Karpas-422 (cell line): ENCODE measurements at regions not wholly inside any gene's neighbourhood (a gene's known extent, or its start where the extent isn't known, plus 50 kb on each side); places are given as distances from the start of the nearest gene placed in this dataset.

ENCODE experiments used
- DNase-seq: peaks from one replicate; pipeline ENCODE4 v3.0.0-alpha.2; 2015
- H2AFZ ChIP-seq: fragments of 200-600 bp; sonication (generic); 2 replicates; pipeline ENCODE4 v1.6.1; 2014; ENCODE audit warnings: antibody characterized with exemption, low read length, mixed read lengths
- H3K27ac ChIP-seq: fragments of 200-600 bp; sonication (generic); 2 replicates; pipeline ENCODE4 v1.5.1; 2014; ENCODE audit warnings: mild to moderate bottlenecking, low read length, moderate library complexity
- H3K27me3 ChIP-seq: fragments of 200-600 bp; sonication (generic); 2 replicates; pipeline ENCODE4 v1.6.1; 2014; ENCODE audit warnings: low read length, mixed read lengths
- H3K36me3 ChIP-seq: fragments of 200-600 bp; sonication (generic); 2 replicates; pipeline ENCODE4 v1.6.1; 2014; ENCODE audit warnings: low read length, mixed read lengths; ENCODE audit not compliant: insufficient read depth
- H3K4me1 ChIP-seq: fragments of 200-600 bp; sonication (generic); 2 replicates; pipeline ENCODE4 v1.6.1; 2014; ENCODE audit warnings: mild to moderate bottlenecking, low read length, mixed read lengths
- H3K4me2 ChIP-seq: fragments of 200-600 bp; sonication (generic); 2 replicates; pipeline ENCODE4 v1.6.1; 2014; ENCODE audit warnings: low read length, low read depth, mild to moderate bottlenecking; ENCODE audit not compliant: poor library complexity, severe bottlenecking
- H3K4me3 ChIP-seq: fragments of 200-600 bp; sonication (generic); 2 replicates; pipeline ENCODE4 v1.5.1; 2014; ENCODE audit warnings: mild to moderate bottlenecking, antibody characterized with exemption, low read length, mixed read lengths
- H3K79me2 ChIP-seq: fragments of 200-600 bp; sonication (generic); 2 replicates; pipeline ENCODE4 v1.6.1; 2014; ENCODE audit warnings: mild to moderate bottlenecking, low read length, mixed read lengths
- H3K9ac ChIP-seq: fragments of 200-600 bp; sonication (generic); 2 replicates; pipeline ENCODE4 v1.6.0; 2014; ENCODE audit warnings: low read length
- H3K9me2 ChIP-seq: fragments of 200-600 bp; sonication (generic), shearing (Covaris generic); replicated peaks from 2 replicates; pipeline ENCODE4 v1.6.0; 2014; ENCODE audit warnings: mild to moderate bottlenecking, low read length, moderate library complexity; ENCODE audit not compliant: insufficient read depth
- H3K9me3 ChIP-seq: fragments of 300-700, 200-600 bp; sonication (generic); 2 replicates; pipeline ENCODE4 v1.6.1; 2014; ENCODE audit warnings: low read length, mixed read lengths
- H4K20me1 ChIP-seq: fragments of 200-600 bp; sonication (generic); 2 replicates; pipeline ENCODE4 v1.6.1; 2014; ENCODE audit warnings: mild to moderate bottlenecking, antibody characterized with exemption, low read length, low read depth; ENCODE audit not compliant: insufficient read depth

DNA sequence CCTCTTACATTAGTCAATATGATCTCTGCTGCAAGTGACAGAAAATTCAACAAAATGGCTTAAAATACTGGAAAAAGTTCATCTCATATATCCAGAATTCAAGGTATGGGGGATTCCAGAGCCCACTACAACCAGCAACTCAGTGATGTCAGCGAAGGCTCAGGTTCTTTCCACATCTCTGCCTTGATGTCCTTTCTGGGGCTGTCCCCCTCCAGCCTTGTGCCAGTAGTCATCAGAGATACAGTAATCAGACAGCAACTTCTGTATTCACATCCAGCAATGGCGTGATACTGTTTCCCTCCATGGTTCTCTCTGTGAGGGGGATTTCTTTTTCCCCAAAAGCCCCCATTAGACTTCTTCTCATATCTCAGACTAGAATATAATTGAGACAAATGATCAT lies 103.4 kb upstream of the USP47 start:
- no peaks in the 10 kb centered on the region for H3K36me3 ChIP-seq
- no peak overlapping the region for H3K9ac ChIP-seq
- H4K20me1 ChIP-seq = no peaks in the 10 kb centered on the region
- no peaks in the 10 kb centered on the region for H3K79me2 ChIP-seq
- no peak overlapping the region for H3K27ac ChIP-seq
- H3K4me3 ChIP-seq = no peak overlapping the region
- H3K4me2 ChIP-seq = no peak overlapping the region
- H2AFZ ChIP-seq = no peak overlapping the region
- no peaks in the 10 kb centered on the region for H3K27me3 ChIP-seq
- no peaks in the 10 kb centered on the region for H3K9me2 ChIP-seq
- DNase-seq = no peak
- peaks cover 18% of the 10 kb centered on the region for H3K4me1 ChIP-seq
- no peaks in the 10 kb centered on the region for H3K9me3 ChIP-seq

DNA sequence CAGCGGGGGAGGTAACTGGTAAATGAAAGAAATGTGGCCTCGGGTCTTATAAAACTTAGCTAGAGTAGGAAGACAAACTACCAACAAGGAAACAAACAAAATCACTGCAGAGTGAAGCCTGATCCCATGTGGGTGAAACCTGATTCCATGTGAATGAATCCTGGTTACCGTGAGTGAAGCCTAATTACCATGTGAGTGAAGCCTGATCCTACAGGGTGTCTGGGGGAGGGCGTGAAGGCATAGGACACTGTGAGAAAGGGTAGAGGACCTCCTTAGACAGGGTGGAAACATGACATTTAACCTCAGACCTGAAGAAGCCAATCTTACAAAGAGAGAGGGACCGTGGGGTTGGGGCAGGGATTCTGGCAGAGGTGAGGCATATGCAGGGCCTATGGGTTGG lies 106.2 kb upstream of the USP47 start:
- H3K27ac ChIP-seq = no peak overlapping the region
- no peaks in the 10 kb centered on the region for H3K27me3 ChIP-seq
- no peaks in the 10 kb centered on the region for H4K20me1 ChIP-seq

DNA sequence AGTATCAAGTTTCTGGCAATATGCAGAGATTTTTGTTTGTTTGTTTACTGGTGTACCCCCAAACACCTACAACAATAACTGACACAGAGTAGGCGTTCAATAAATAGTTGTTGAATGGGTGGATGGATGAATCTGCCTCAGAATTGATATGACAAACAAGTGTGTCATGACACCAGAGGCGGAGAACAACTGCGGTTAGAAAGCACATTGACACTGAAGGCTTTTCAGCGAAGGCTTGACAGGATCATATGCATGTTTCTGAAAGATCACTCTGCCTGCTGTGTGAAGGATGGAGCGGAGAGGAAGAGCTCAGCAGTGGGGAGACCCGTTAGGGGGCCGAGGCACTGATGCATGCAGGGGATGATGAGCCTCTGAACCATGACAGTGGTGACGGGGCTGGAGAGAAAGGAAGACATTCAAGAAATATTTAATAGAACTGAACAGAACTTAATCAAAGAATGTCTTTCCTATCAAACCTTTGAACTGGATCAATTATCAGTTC lies 108.5 kb upstream of the USP47 start:
- no peaks in the 10 kb centered on the region for H3K9me3 ChIP-seq

More for the DNA sequence above, 106.2 kb upstream of the USP47 start:
- DNase-seq = no peak
- Histone ChIP-seq H3K4me3 (no peak overlapping the region), H3K79me2 (no peaks in the 10 kb centered on the region), H3K4me1 (peaks cover 10% of the 10 kb centered on the region), H2AFZ (no peak overlapping the region), H3K9ac (no peak overlapping the region), H3K9me3 (no peaks in the 10 kb centered on the region), H3K36me3 (no peaks in the 10 kb centered on the region), H3K9me2 (no peaks in the 10 kb centered on the region), H3K4me2 (no peak overlapping the region)

DNA sequence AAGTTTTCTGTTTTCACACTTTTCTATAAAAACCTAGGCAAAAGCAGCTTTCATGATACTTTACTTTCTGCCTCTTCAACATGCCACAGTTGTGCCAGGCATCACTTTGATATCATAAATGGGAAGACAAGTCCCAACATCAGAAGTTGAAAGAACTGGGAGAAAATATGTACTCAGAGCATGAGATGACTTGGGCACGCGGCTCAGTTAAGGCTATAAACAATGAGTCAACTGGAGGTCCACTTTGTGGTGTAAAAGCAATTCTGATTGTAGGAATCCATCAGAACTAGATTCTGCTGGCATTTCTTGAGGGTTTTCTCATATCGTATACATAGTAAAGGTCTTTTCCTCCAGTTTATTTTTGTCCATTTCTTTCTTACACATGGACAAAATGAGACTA lies 109.7 kb upstream of the USP47 start:
- H3K9me2 ChIP-seq = no peaks in the 10 kb centered on the region
- H3K27ac ChIP-seq = no peak overlapping the region
- no peaks in the 10 kb centered on the region for H3K36me3 ChIP-seq
- H3K4me2 ChIP-seq = no peak overlapping the region
- no peak overlapping the region for H3K9ac ChIP-seq
- no peaks in the 10 kb centered on the region for H3K4me1 ChIP-seq
- no peak overlapping the region for H2AFZ ChIP-seq
- no peaks in the 10 kb centered on the region for H4K20me1 ChIP-seq
- no peaks in the 10 kb centered on the region for H3K27me3 ChIP-seq
- no peak overlapping the region for H3K4me3 ChIP-seq
- H3K9me3 ChIP-seq = no peaks in the 10 kb centered on the region
- no peak for DNase-seq
- no peaks in the 10 kb centered on the region for H3K79me2 ChIP-seq

More for the DNA sequence above, 108.5 kb upstream of the USP47 start:
- Histone ChIP-seq H3K9me2 (no peaks in the 10 kb centered on the region), H3K79me2 (no peaks in the 10 kb centered on the region), H3K36me3 (no peaks in the 10 kb centered on the region), H3K4me1 (no peaks in the 10 kb centered on the region), H3K27ac (no peak overlapping the region), H3K27me3 (no peaks in the 10 kb centered on the region), H2AFZ (no peak overlapping the region), H3K4me2 (no peak overlapping the region), H3K9ac (no peak overlapping the region), H3K4me3 (no peak overlapping the region), H4K20me1 (no peaks in the 10 kb centered on the region)
- no peak for DNase-seq

DNA sequence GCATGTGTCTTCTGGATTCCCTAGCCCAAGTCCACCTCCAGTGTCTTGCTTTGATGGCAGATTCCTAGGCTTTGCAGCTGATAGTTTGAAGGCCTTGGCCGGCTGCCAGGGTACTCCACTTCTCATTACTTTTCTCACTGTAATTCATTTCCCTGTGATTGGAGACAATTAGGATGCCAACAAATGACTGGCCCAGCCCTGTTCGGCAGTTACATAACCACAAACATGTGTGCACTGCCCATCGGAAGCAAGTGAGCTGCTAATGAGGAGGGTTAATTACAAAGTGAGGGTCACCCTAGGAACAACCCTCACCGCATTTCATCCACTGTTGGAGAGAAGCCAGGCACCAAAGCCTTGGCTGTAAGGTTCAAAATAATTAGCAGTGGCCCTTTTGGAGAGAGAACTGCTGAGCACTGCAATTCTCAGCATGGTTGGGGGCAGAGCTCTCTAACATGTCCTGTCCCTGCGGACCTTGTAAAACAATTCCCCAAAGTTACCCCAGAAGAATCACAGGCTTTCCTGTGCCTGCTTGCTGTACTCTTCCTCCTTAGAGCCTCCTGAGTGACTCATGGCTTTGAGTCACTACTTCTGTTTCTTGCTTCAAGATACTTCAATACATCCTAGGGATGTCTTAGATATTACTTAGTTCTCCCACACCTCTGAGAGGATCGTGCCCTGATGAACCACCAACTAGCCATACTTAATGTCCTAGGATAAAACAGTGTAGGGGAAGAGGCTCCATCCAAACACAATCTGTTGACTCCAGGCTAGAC lies 109.7 kb upstream of the GALNT18 start:
- Histone ChIP-seq H3K9me3 (no peaks in the 10 kb centered on the region), H3K4me3 (no peak overlapping the region), H3K9ac (no peak overlapping the region), H3K9me2 (no peaks in the 10 kb centered on the region), H2AFZ (no peak overlapping the region), H3K4me1 (no peaks in the 10 kb centered on the region), H3K36me3 (no peaks in the 10 kb centered on the region), H3K79me2 (no peaks in the 10 kb centered on the region), H3K4me2 (no peak overlapping the region), H3K27me3 (no peaks in the 10 kb centered on the region), H4K20me1 (no peaks in the 10 kb centered on the region), H3K27ac (no peak overlapping the region)
- DNase-seq = no peak

DNA sequence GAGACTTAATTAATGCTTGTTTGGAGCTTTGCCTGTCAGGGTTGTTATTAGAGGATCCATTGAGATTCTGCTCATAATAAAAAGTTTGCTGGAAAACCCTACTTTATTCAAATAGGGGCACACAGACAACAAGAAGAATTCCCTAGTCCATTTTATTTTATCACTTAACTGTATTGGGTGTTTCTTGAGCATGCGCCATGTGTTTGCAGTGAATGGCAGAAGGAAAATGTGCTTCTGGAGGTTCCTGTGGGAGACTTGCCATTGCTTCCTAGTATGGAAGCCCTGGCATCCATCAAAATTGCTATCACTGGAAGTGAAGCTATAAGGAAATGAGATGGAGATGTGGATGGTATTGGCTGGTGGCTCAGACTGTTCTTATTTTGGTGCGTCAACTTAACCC lies 106.6 kb upstream of the GALNT18 start:
- no peaks in the 10 kb centered on the region for H3K36me3 ChIP-seq
- no peaks in the 10 kb centered on the region for H3K9me2 ChIP-seq
- no peak overlapping the region for H3K27ac ChIP-seq

DNA sequence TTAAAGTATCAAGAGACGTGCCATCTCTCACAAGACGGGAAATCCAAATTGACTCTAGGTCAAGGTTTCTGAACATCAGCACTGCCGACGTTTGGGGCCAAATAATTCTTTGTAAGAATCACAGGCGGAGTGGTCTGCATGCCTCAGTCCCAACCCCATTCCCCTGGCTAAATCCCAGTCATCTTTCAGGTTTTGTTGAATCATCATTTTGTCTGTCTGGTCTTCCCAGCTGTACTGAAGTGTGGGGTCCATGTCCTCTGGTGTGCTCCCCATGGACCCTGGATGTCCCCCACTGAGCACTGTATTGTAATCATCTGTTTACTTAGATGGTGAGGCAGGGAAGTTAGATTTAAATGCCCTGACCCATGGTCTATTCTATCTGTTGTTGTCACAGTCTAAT lies 103.6 kb upstream of the GALNT18 start:
- H3K27ac ChIP-seq = no peak overlapping the region
- no peaks in the 10 kb centered on the region for H3K79me2 ChIP-seq
- H3K9me3 ChIP-seq = no peaks in the 10 kb centered on the region
- no peaks in the 10 kb centered on the region for H3K36me3 ChIP-seq
- DNase-seq = no peak
- no peak overlapping the region for H2AFZ ChIP-seq
- H3K27me3 ChIP-seq = no peaks in the 10 kb centered on the region
- H3K4me1 ChIP-seq = no peaks in the 10 kb centered on the region
- H4K20me1 ChIP-seq = no peaks in the 10 kb centered on the region
- H3K9ac ChIP-seq = no peak overlapping the region
- H3K4me2 ChIP-seq = no peak overlapping the region
- no peak overlapping the region for H3K4me3 ChIP-seq
- H3K9me2 ChIP-seq = no peaks in the 10 kb centered on the region

More for the DNA sequence above, 106.6 kb upstream of the GALNT18 start:
- no peak for DNase-seq
- no peak overlapping the region for H3K4me2 ChIP-seq
- H3K4me3 ChIP-seq = no peak overlapping the region
- no peaks in the 10 kb centered on the region for H3K9me3 ChIP-seq
- H4K20me1 ChIP-seq = no peaks in the 10 kb centered on the region
- H3K4me1 ChIP-seq = no peaks in the 10 kb centered on the region
- H2AFZ ChIP-seq = no peak overlapping the region
- no peak overlapping the region for H3K9ac ChIP-seq
- H3K27me3 ChIP-seq = no peaks in the 10 kb centered on the region
- H3K79me2 ChIP-seq = no peaks in the 10 kb centered on the region

DNA sequence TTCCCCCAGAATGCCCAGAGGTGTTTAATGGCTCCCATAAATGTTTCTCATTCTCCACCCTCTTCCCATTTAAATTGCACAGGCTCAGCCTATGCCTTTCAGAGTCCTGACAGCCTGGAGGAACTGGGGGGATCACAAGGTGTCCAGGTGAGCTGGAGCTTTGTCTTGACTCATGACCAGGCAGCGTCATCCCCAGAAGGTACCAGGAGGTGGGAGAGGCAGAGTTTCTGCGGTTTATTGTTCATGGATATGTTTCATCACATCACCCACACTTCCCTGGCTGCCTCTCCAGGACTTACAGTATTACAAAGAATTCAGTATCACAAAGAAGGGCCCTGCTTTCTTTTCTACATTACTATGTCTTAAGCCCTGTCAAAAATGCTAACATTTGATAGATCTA lies 103.2 kb upstream of the GALNT18 start:
- no peaks in the 10 kb centered on the region for H3K27me3 ChIP-seq
- no peaks in the 10 kb centered on the region for H3K9me3 ChIP-seq
- H3K27ac ChIP-seq = no peak overlapping the region

More for the DNA sequence above, 103.2 kb upstream of the GALNT18 start:
- Histone ChIP-seq H3K36me3 (no peaks in the 10 kb centered on the region), H3K9me2 (no peaks in the 10 kb centered on the region), H2AFZ (no peak overlapping the region), H3K4me2 (no peak overlapping the region), H4K20me1 (no peaks in the 10 kb centered on the region), H3K4me1 (no peaks in the 10 kb centered on the region), H3K4me3 (no peak overlapping the region), H3K79me2 (no peaks in the 10 kb centered on the region), H3K9ac (no peak overlapping the region)
- DNase-seq = no peak
